Thoracic aorta (tissue), 2 donors: ENCODE measurements at regions not wholly inside any gene's neighbourhood (a gene's known extent, or its start where the extent isn't known, plus 50 kb on each side); places are given as distances from the start of the nearest gene placed in this dataset.

ENCODE experiments used
- ATAC-seq: fragments of 150-250 bp; one replicate; pipeline ENCODE4 v1.8.0; 2017; ENCODE audit warnings: low read depth; ENCODE audit not compliant: insufficient number of reproducible peaks, low FRiP score
- DNase-seq: peaks from one replicate; pipeline ENCODE4 v3.0.0-alpha.2; 2020; ENCODE audit warnings: low spot score
- H3K27ac ChIP-seq, 2 donors: fragments of 200-600 bp; sonication (generic); 1 replicate in 1 of 2; 2 replicates in 1 of 2; pipeline ENCODE4 v1.5.1; 2016; ENCODE audit warnings: mild to moderate bottlenecking in 2 of 2, moderate library complexity in 2 of 2
- H3K27me3 ChIP-seq: fragments of 200-600 bp; sonication (generic); replicated peaks from 2 replicates; pipeline ENCODE4 v1.6.0; 2016; ENCODE audit warnings: mild to moderate bottlenecking; ENCODE audit not compliant: insufficient read depth
- H3K36me3 ChIP-seq: fragments of 200-600 bp; sonication (generic); one replicate; pipeline ENCODE4 v1.5.1; 2016
- H3K4me1 ChIP-seq, 2 donors: fragments of 200-600 bp; sonication (generic); 1 replicate in 1 of 2; 2 replicates in 1 of 2; pipeline versions ENCODE4 v1.5.1 to v1.6.0; 2016; ENCODE audit warnings: low read depth in 2 of 2, mild to moderate bottlenecking in 1 of 2; ENCODE audit not compliant: control insufficient read depth in 1 of 2
- H3K4me3 ChIP-seq: fragments of 200-600 bp; sonication (generic); 2 replicates; pipeline ENCODE4 v1.5.1; 2016; ENCODE audit warnings: mild to moderate bottlenecking
- H3K9me3 ChIP-seq: fragments of 200-600 bp; sonication (generic); 2 replicates; pipeline ENCODE4 v1.5.1; 2016
- TF ChIP-seq, protein P1 (sequence below): fragments of 200-600 bp; sonication (generic); IDR thresholded peaks from one replicate; pipeline ENCODE4 v1.5.1; 2019; ENCODE audit warnings: antibody characterized with exemption

DNA sequence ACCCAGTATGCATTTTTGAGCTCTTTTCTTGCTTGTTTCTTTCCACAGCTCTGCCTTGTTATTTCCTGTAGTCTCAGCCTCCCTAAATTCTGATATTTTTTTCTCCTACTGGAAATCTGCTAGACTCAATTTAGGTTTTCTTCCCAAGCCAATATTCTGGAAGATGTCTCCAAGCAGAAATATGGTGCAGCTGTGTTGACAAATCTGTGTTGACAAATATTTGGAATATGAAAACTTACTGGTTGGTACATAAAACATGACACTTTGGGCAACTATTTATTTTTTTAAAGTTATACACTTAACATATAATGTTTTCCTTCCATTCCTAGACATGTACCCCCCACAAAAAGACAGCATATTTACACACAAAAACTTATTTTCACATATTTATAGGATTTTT lies 1048.4 kb downstream of the NCAM2 start:
- no peak for ATAC-seq
- TF ChIP-seq, protein P1, sequence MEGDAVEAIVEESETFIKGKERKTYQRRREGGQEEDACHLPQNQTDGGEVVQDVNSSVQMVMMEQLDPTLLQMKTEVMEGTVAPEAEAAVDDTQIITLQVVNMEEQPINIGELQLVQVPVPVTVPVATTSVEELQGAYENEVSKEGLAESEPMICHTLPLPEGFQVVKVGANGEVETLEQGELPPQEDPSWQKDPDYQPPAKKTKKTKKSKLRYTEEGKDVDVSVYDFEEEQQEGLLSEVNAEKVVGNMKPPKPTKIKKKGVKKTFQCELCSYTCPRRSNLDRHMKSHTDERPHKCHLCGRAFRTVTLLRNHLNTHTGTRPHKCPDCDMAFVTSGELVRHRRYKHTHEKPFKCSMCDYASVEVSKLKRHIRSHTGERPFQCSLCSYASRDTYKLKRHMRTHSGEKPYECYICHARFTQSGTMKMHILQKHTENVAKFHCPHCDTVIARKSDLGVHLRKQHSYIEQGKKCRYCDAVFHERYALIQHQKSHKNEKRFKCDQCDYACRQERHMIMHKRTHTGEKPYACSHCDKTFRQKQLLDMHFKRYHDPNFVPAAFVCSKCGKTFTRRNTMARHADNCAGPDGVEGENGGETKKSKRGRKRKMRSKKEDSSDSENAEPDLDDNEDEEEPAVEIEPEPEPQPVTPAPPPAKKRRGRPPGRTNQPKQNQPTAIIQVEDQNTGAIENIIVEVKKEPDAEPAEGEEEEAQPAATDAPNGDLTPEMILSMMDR = no peak

DNA sequence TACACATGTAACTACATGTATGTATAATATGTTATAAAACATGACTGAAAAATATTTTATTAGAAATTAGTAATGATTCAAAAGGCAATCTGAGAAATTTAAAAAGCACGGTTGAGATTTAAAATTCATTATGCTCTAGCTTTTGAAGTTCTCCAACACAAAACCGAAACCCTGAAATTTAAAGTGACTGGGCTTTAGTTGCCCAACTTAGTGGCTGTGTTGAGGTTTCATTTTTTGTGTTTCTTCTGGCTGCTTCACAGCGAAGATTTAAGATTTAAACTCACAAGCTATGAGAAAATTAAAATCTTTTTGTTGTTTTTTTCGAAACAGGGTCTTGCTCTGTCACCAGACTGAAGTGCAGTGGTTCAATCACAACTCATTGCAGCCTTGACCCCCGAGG lies 1058.7 kb downstream of the NCAM2 start:
- TF ChIP-seq, protein P1 = no peak
- Histone ChIP-seq H3K9me3 (no peaks in the 10 kb centered on the region), H3K4me1 (no peaks in the 10 kb centered on the region), H3K4me3 (no peak overlapping the region), H3K36me3 (no peaks in the 10 kb centered on the region), H3K27me3 (no peaks in the 10 kb centered on the region), H3K27ac (no peak overlapping the region)
- ATAC-seq (no peak), DNase-seq (no peak)

More for the DNA sequence above, 1048.4 kb downstream of the NCAM2 start:
- no peaks in the 10 kb centered on the region for H3K9me3 ChIP-seq
- DNase-seq = no peak
- H3K27ac ChIP-seq = no peak overlapping the region
- no peaks in the 10 kb centered on the region for H3K27me3 ChIP-seq
- H3K36me3 ChIP-seq = no peaks in the 10 kb centered on the region
- H3K4me1 ChIP-seq = no peaks in the 10 kb centered on the region
- H3K4me3 ChIP-seq = no peak overlapping the region

DNA sequence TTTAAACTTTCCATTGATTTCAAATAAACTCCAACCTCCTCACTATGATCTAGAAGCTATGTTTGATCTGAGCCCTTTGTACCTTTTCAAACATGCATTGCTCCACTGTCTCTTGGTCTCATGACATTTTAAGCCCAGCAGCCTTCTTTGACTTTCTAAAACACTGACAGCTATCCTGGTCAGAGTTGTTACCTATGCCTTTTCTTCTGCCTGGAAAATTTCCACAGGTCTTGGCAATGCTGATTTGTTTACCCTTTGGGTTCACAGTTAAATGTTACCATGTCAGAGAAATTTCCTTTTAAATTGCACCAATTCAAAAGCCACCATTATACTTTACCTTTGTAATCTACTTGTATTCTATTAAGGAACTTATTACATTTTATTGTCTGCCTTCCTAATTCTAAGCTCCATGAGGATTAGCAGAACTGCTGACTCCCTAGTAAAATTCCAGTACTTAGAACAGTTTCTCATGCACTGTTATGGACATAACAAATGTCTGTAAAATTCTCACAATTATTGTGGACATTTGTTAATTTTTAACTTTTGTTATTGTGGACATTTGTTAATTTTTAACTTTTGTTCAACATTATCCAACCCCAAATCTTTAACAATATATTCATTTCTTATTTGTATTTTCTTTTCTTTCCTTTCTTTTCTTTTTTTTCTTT lies 1064.4 kb downstream of the NCAM2 start:
- no peak overlapping the region for H3K27ac ChIP-seq
- ATAC-seq (no peak), DNase-seq (no peak)
- H3K27me3 ChIP-seq = no peaks in the 10 kb centered on the region
- no peaks in the 10 kb centered on the region for H3K9me3 ChIP-seq
- no peak overlapping the region for H3K4me3 ChIP-seq
- H3K4me1 ChIP-seq = no peaks in the 10 kb centered on the region
- H3K36me3 ChIP-seq = no peaks in the 10 kb centered on the region
- TF ChIP-seq, protein P1 = no peak

DNA sequence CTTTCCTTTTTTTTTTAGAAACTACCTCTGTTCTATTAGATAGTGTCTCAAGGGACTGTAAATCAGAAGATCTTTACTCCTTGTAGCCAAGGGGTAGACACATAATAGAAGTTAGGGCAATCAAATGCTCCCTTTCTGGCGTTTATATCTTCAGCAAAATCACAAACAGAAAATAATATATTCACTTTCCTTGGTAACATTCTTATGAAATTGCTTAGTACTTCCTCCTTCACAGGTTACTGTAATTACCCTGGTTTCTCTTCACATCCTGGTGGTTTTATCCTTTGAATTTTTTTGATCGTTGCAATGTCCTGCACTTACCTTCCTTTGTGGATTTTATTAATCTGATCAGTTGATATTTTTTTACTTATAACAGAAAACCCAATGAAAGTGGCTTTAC lies 1064.9 kb downstream of the NCAM2 start:
- Histone ChIP-seq H3K27me3 (no peaks in the 10 kb centered on the region), H3K4me1 (no peaks in the 10 kb centered on the region), H3K36me3 (no peaks in the 10 kb centered on the region), H3K4me3 (no peak overlapping the region), H3K9me3 (no peaks in the 10 kb centered on the region), H3K27ac (no peak overlapping the region)
- no peak for DNase-seq
- TF ChIP-seq, protein P1 = no peak
- no peak for ATAC-seq

DNA sequence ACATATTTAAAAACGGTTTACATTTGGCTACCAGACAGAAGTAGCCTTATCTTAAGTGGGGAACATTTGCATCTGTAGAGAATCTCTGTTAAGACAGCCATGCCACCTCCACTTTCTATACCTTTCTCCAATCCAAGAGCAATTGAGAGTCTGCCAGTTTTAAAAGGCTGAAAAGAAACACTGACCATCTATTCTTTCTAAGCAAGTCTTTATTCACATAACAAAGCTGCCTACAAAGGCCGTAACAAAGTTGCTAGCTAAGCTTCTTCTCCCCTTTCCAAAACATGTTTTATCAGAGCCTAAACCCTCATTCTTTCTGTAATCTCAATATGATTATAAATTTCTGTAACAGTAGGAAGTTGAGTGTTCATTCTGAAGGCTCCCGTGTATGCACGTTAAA lies 1078.3 kb downstream of the NCAM2 start:
- no peaks in the 10 kb centered on the region for H3K4me1 ChIP-seq
- no peaks in the 10 kb centered on the region for H3K9me3 ChIP-seq
- no peaks in the 10 kb centered on the region for H3K27me3 ChIP-seq
- no peak overlapping the region for H3K27ac ChIP-seq
- no peaks in the 10 kb centered on the region for H3K36me3 ChIP-seq
- H3K4me3 ChIP-seq = no peak overlapping the region
- DNase-seq (no peak), ATAC-seq (no peak)
- TF ChIP-seq, protein P1 = no peak
